KMS-11 (cell line): ENCODE measurements at regions not wholly inside any gene's neighbourhood (a gene's known extent, or its start where the extent isn't known, plus 50 kb on each side); places are given as distances from the start of the nearest gene placed in this dataset.

Experiments
- H2AFZ ChIP-seq: fragments of 200-600 bp; sonication (generic); 2 replicates; pipeline ENCODE4 v1.6.1; 2016; ENCODE audit warnings: antibody characterized with exemption, mixed run types, low read depth
- H3K27ac ChIP-seq: fragments of 200-600 bp; sonication (generic); 2 replicates; pipeline ENCODE4 v1.6.1; 2016; ENCODE audit warnings: mild to moderate bottlenecking, mixed run types
- H3K27me3 ChIP-seq: fragments of 200-600 bp; sonication (generic); 2 replicates; pipeline ENCODE4 v1.6.1; 2017; ENCODE audit warnings: mild to moderate bottlenecking, low read depth, mixed run types, moderate library complexity; ENCODE audit not compliant: insufficient read depth
- H3K36me3 ChIP-seq: fragments of 200-600 bp; sonication (generic); 2 replicates; pipeline ENCODE4 v1.6.1; 2017; ENCODE audit warnings: mild to moderate bottlenecking, mixed run types; ENCODE audit not compliant: insufficient read depth
- H3K4me1 ChIP-seq: fragments of 200-600 bp; sonication (generic); 2 replicates; pipeline ENCODE4 v1.6.1; 2016; ENCODE audit warnings: mild to moderate bottlenecking, low read depth, mixed run types; ENCODE audit not compliant: poor library complexity, severe bottlenecking
- H3K4me2 ChIP-seq: fragments of 200-600 bp; sonication (generic); 2 replicates; pipeline ENCODE4 v1.7.0; 2016; ENCODE audit warnings: mild to moderate bottlenecking, mixed run types
- H3K4me3 ChIP-seq: fragments of 200-600 bp; sonication (generic); IDR thresholded peaks from 2 replicates; pipeline ENCODE4 v1.6.1; 2017; ENCODE audit warnings: low read depth, low read length, mixed read lengths; ENCODE audit not compliant: insufficient read depth
- H3K79me2 ChIP-seq: fragments of 200-600 bp; sonication (generic); 2 replicates; pipeline ENCODE4 v1.6.1; 2016; ENCODE audit warnings: low read depth, mixed run types; ENCODE audit not compliant: insufficient read depth
- H3K9ac ChIP-seq: fragments of 200-600 bp; sonication (generic); 2 replicates; pipeline ENCODE4 v1.6.1; 2016; ENCODE audit warnings: mild to moderate bottlenecking, mixed run types
- H4K20me1 ChIP-seq: fragments of 200-600 bp; sonication (generic); 2 replicates; pipeline ENCODE4 v1.6.1; 2016; ENCODE audit warnings: mild to moderate bottlenecking, mixed run types; ENCODE audit not compliant: insufficient read depth
- CTCF ChIP-seq: fragments of 200-600 bp; sonication (generic); conservative IDR thresholded peaks from 2 replicates; pipeline ENCODE4 v1.6.1; 2017; ENCODE audit warnings: low read depth, mild to moderate bottlenecking, antibody characterized with exemption, low read length, moderate library complexity, mixed read lengths

GRCh38 chr6:54440549-54440948 is 132.3 kb downstream of the TINAG start:
- H2AFZ ChIP-seq: no peak overlapping the region
- no peaks in the 10 kb centered on the region for H3K79me2 ChIP-seq
- H3K4me3 ChIP-seq: no peak overlapping the region
- no peak overlapping the region for H3K4me2 ChIP-seq
- no peaks in the 10 kb centered on the region for H3K4me1 ChIP-seq
- TF ChIP-seq CTCF: no peak
- no peaks in the 10 kb centered on the region for H3K36me3 ChIP-seq
- no peak overlapping the region for H3K27ac ChIP-seq
- no peaks in the 10 kb centered on the region for H4K20me1 ChIP-seq
- no peak overlapping the region for H3K9ac ChIP-seq
- H3K27me3 ChIP-seq: no peaks in the 10 kb centered on the region

GRCh38 chr6:54441020-54441419 is 132.8 kb downstream of the TINAG start:
- Histone ChIP-seq H3K27ac (no peak overlapping the region), H2AFZ (no peak overlapping the region), H3K4me3 (no peak overlapping the region), H3K36me3 (no peaks in the 10 kb centered on the region), H3K9ac (no peak overlapping the region), H3K79me2 (no peaks in the 10 kb centered on the region), H3K4me2 (no peak overlapping the region), H3K4me1 (no peaks in the 10 kb centered on the region), H3K27me3 (no peaks in the 10 kb centered on the region), H4K20me1 (no peaks in the 10 kb centered on the region)
- TF ChIP-seq CTCF: no peak

GRCh38 chr6:54441687-54442248 is 133.5 kb downstream of the TINAG start:
- Histone ChIP-seq H3K27ac (no peak overlapping the region), H3K79me2 (no peaks in the 10 kb centered on the region), H4K20me1 (no peaks in the 10 kb centered on the region), H3K9ac (no peak overlapping the region), H3K27me3 (no peaks in the 10 kb centered on the region), H3K4me2 (no peak overlapping the region), H3K36me3 (no peaks in the 10 kb centered on the region), H3K4me1 (no peaks in the 10 kb centered on the region), H3K4me3 (no peak overlapping the region), H2AFZ (no peak overlapping the region)
- no peak for TF ChIP-seq CTCF

- H3K9ac ChIP-seq: no peak overlapping the region
- no peaks in the 10 kb centered on the region for H3K4me1 ChIP-seq
- no peaks in the 10 kb centered on the region for H4K20me1 ChIP-seq
- H3K27me3 ChIP-seq: no peaks in the 10 kb centered on the region
- TF ChIP-seq CTCF: no peak
- no peaks in the 10 kb centered on the region for H3K36me3 ChIP-seq
- no peak overlapping the region for H3K4me2 ChIP-seq
- H2AFZ ChIP-seq: no peak overlapping the region
- no peak overlapping the region for H3K4me3 ChIP-seq
- no peak overlapping the region for H3K27ac ChIP-seq
- no peaks in the 10 kb centered on the region for H3K79me2 ChIP-seq
These were observed 137.0 kb downstream of the TINAG start for GRCh38 chr6:54445207-54445606.
